HUDEP-2 (cell line): ENCODE measurements at regions not wholly inside any gene's neighbourhood (a gene's known extent, or its start where the extent isn't known, plus 50 kb on each side); places are given as distances from the start of the nearest gene placed in this dataset.

Source experiments
- DNase-seq, 76 experiments: peaks; one replicate each; lab custom pipeline; 2025; ENCODE audit not compliant: unreplicated experiment in 76 of 76; lab: John Stamatoyannopoulos, UW

- no peak for DNase-seq
Observed at GRCh38 chr1:58861506-58861905, 77.7 kb upstream of the JUN start.

GRCh38 chr1:58862728-58863385, 79.0 kb upstream of the JUN start:
- no peak for DNase-seq

- no peak for DNase-seq
Observed at GRCh38 chr1:58864654-58865053, 80.8 kb upstream of the JUN start.

GRCh38 chr1:58866578-58866977, 82.7 kb upstream of the JUN start:
- DNase-seq, result no peak

GRCh38 chr1:58869638-58870297, 85.9 kb upstream of the JUN start:
- DNase-seq, result no peak

- no peak for DNase-seq
Observed at GRCh38 chr1:58870298-58870676, 86.4 kb upstream of the JUN start.

- DNase-seq, result no peak
Observed at GRCh38 chr1:58874342-58874741, 90.5 kb upstream of the JUN start.

GRCh38 chr1:58874757-58875755, 91.2 kb upstream of the JUN start:
- no peak for DNase-seq

- DNase-seq, result no peak
Observed at GRCh38 chr1:58879464-58879863, 95.6 kb upstream of the JUN start.

- no peak for DNase-seq
Observed at GRCh38 chr1:58880592-58880991, 96.7 kb upstream of the JUN start.

- DNase-seq, result no peak
Observed at GRCh38 chr1:58881471-58881994, 97.7 kb upstream of the JUN start.

GRCh38 chr1:58882322-58882948, 98.6 kb upstream of the JUN start:
- no peak for DNase-seq

- peak in 21 of 76 experiments; percentile 3 to 44 (median 18) for DNase-seq
Observed at GRCh38 chr1:58883037-58883887, 99.4 kb upstream of the JUN start.

GRCh38 chr1:58883888-58884482, 100.1 kb upstream of the JUN start:
- peak in 48 of 76 experiments; percentile 5 to 68 (median 28) for DNase-seq

GRCh38 chr1:58884706-58885661, 101.1 kb upstream of the JUN start:
- DNase-seq, result no peak

GRCh38 chr1:58885998-58886397, 102.2 kb upstream of the JUN start:
- DNase-seq, result no peak

- DNase-seq, result no peak
Observed at GRCh38 chr1:58886611-58887010, 102.8 kb upstream of the JUN start.

GRCh38 chr1:58887059-58887458, 103.2 kb upstream of the JUN start:
- DNase-seq, result no peak
